Keratinocyte (primary cell): ENCODE measurements at regions not wholly inside any gene's neighbourhood (a gene's known extent, or its start where the extent isn't known, plus 50 kb on each side); places are given as distances from the start of the nearest gene placed in this dataset.

ENCODE experiments used
- DNase-seq: peaks from one replicate; pipeline ENCODE4 v3.0.0-alpha.2; 2011; ENCODE audit warnings: low read depth, missing footprints, low spot score
- FAIRE-seq: peaks from 2 replicates; lab custom pipeline; 2011; peaks lifted over from hg19 to GRCh38; lab: Jason Lieb, UNC
- H2AFZ ChIP-seq: 2 replicates; pipeline ENCODE4 v1.6.0; 2012; ENCODE audit warnings: low read length, control low read depth, inconsistent platforms; ENCODE audit not compliant: control insufficient read depth
- H3K27ac ChIP-seq: 2 replicates; pipeline ENCODE4 v1.5.1; 2011; ENCODE audit warnings: low read length; ENCODE audit not compliant: control insufficient read depth, insufficient read depth
- H3K27me3 ChIP-seq: 3 replicates; pipeline ENCODE4 v1.6.0; 2011; ENCODE audit warnings: low read length; ENCODE audit not compliant: control insufficient read depth, insufficient read depth; ENCODE audit errors: extremely low read depth
- H3K36me3 ChIP-seq, 2 experiments: 2 replicates in 1 of 2; 3 replicates in 1 of 2; pipeline ENCODE4 v1.5.1; 2011; ENCODE audit warnings: low read length in 2 of 2, mild to moderate bottlenecking in 1 of 2; ENCODE audit not compliant: control insufficient read depth in 2 of 2, insufficient read depth in 2 of 2; ENCODE audit errors: extremely low read depth in 1 of 2
- H3K4me1 ChIP-seq: 3 replicates; pipeline ENCODE4 v1.5.1; 2011; ENCODE audit warnings: low read length; ENCODE audit not compliant: control insufficient read depth, insufficient read depth; ENCODE audit errors: extremely low read depth
- H3K4me2 ChIP-seq: 3 replicates; pipeline ENCODE4 v1.6.0; 2011; ENCODE audit warnings: low read depth, low read length; ENCODE audit not compliant: control insufficient read depth, insufficient read depth; ENCODE audit errors: extremely low read depth
- H3K4me3 ChIP-seq, 3 experiments: fragments of 200-600 bp in 1 of 3; sonication (generic) in 1 of 3; 2 replicates in 2 of 3; 3 replicates in 1 of 3; pipeline ENCODE4 v1.5.1; 2011 to 2016; ENCODE audit warnings: low read length in 3 of 3, mild to moderate bottlenecking in 3 of 3, control low read depth in 2 of 3, inconsistent platforms in 1 of 3, low read depth in 1 of 3, mixed read lengths in 1 of 3, mixed run types in 1 of 3, moderate library complexity in 1 of 3; ENCODE audit not compliant: control insufficient read depth in 2 of 3, insufficient read depth in 2 of 3; ENCODE audit errors: extremely low read depth in 1 of 3
- H3K79me2 ChIP-seq: 2 replicates; pipeline ENCODE4 v1.6.0; 2012; ENCODE audit warnings: low read length; ENCODE audit not compliant: control insufficient read depth, insufficient read depth
- H3K9ac ChIP-seq: 3 replicates; pipeline ENCODE4 v1.6.0; 2011; ENCODE audit warnings: low read length; ENCODE audit not compliant: control insufficient read depth, insufficient read depth; ENCODE audit errors: extremely low read depth
- H3K9me1 ChIP-seq: 3 replicates; pipeline ENCODE4 v1.6.0; 2011; ENCODE audit warnings: low read length; ENCODE audit not compliant: control insufficient read depth, insufficient read depth; ENCODE audit errors: extremely low read depth
- H3K9me3 ChIP-seq: 2 replicates; pipeline ENCODE4 v1.5.1; 2012; ENCODE audit warnings: low read depth, low read length; ENCODE audit not compliant: control insufficient read depth
- H4K20me1 ChIP-seq: 3 replicates; pipeline ENCODE4 v1.6.0; 2011; ENCODE audit warnings: low read length; ENCODE audit not compliant: control insufficient read depth, insufficient read depth; ENCODE audit errors: extremely low read depth
- CTCF ChIP-seq, 3 experiments: IDR thresholded peaks in 1 of 3; conservative IDR thresholded peaks in 1 of 3; optimal IDR thresholded peaks in 1 of 3; 2 replicates in 2 of 3; 3 replicates in 1 of 3; pipeline versions ENCODE3 to v1.5.1; 2011; ENCODE audit warnings: low read length in 3 of 3, mild to moderate bottlenecking in 3 of 3, moderate library complexity in 2 of 3, control low read depth in 1 of 3, inconsistent platforms in 1 of 3; ENCODE audit not compliant: insufficient read depth in 2 of 3; ENCODE audit errors: extremely low read depth in 1 of 3
- EZH2 ChIP-seq: IDR thresholded peaks from one replicate; pipeline ENCODE4 v1.6.1; 2012; ENCODE audit warnings: inconsistent platforms, mild to moderate bottlenecking, low read length, moderate library complexity
- dilution Hi-C: fragments of 300-500 bp; cut with MboI; formaldehyde crosslinking; loops from one replicate; pipeline ENCODE4 v1.7.0; 2020; ENCODE audit warnings: low sequenced_read_pairs; ENCODE audit not compliant: extremely low pct_ligation_motif_present

- FAIRE-seq = no peak
- H3K79me2 ChIP-seq = no peaks in the 10 kb centered on the region
- H3K4me2 ChIP-seq = no peak overlapping the region
- H3K4me3 ChIP-seq = no peak overlapping the region
- H3K9me1 ChIP-seq = no peaks in the 10 kb centered on the region
- no peak for TF ChIP-seq EZH2
- TF ChIP-seq CTCF (optimal IDR thresholded peaks at IDR 0.05 in 1 of 3, IDR thresholded peaks at IDR 0.05 in 1 of 3, conservative IDR thresholded peaks at IDR 0.05 in 1 of 3; ENCODE audit: extremely low read depth in 1 of 3, insufficient read depth in 2 of 3, low read length in 3 of 3) = no peak
- H2AFZ ChIP-seq = no peak overlapping the region
- no peak overlapping the region for H3K27ac ChIP-seq
- no peaks in the 10 kb centered on the region for H3K27me3 ChIP-seq
- H3K36me3 ChIP-seq = no peaks in the 10 kb centered on the region
- no peak overlapping the region for H3K9ac ChIP-seq
- no peaks in the 10 kb centered on the region for H4K20me1 ChIP-seq
- H3K4me1 ChIP-seq = no peaks in the 10 kb centered on the region
- no peaks in the 10 kb centered on the region for H3K9me3 ChIP-seq
- dilution Hi-C loops = no loop called here
- DNase-seq = no peak
Observed at GRCh38 chr18:33838054-33838453, 260.0 kb downstream of the ASXL3 start.

GRCh38 chr18:33837191-33837590 lies 259.2 kb downstream of the ASXL3 start:
- Histone ChIP-seq H3K4me1 (no peaks in the 10 kb centered on the region), H3K9me1 (no peaks in the 10 kb centered on the region), H3K4me2 (no peak overlapping the region), H4K20me1 (no peaks in the 10 kb centered on the region), H2AFZ (no peak overlapping the region), H3K79me2 (no peaks in the 10 kb centered on the region), H3K9ac (no peak overlapping the region), H3K36me3 (no peaks in the 10 kb centered on the region), H3K27ac (no peak overlapping the region), H3K27me3 (no peaks in the 10 kb centered on the region), H3K4me3 (no peak overlapping the region), H3K9me3 (no peaks in the 10 kb centered on the region)
- dilution Hi-C loops = no loop called here
- no peak for DNase-seq
- FAIRE-seq = no peak
- no peak for TF ChIP-seq CTCF (optimal IDR thresholded peaks at IDR 0.05 in 1 of 3, IDR thresholded peaks at IDR 0.05 in 1 of 3, conservative IDR thresholded peaks at IDR 0.05 in 1 of 3; ENCODE audit: extremely low read depth in 1 of 3, insufficient read depth in 2 of 3, low read length in 3 of 3)
- no peak for TF ChIP-seq EZH2
